K562 (cell line): ENCODE measurements at regions not wholly inside any gene's neighbourhood (a gene's known extent, or its start where the extent isn't known, plus 50 kb on each side); places are given as distances from the start of the nearest gene placed in this dataset.

Experiments
- ATAC-seq: fragments of 200-7000 bp; cut with Tn5 transposase; 3 replicates; pipeline ENCODE4 v1.9.1; 2020; ENCODE audit warnings: moderate library complexity
- BruUV-seq: library from RNA; stranded (reverse); fragments of 400-500 nt; replicated peaks from 2 replicates; lab custom pipeline; 2021; lab: Mats Ljungman, UMichigan
- CTCF ChIA-PET: fragments of 300-600 bp; formaldehyde crosslinking; extraction: SDS; loops from one replicate; lab custom pipeline; 2021; ENCODE audit warnings: low intra/inter-chr PET ratio; lab: Yijun Ruan, JAX
- POLR2A ChIA-PET: fragments of 300-600, 350-650 bp; sonication (Branson Sonifier 250); formaldehyde crosslinking; extraction: SDS; loops from one replicate; lab custom pipeline; 2021; ENCODE audit warnings: antibody characterized with exemption, inconsistent platforms; lab: Yijun Ruan, JAX
- DNase-seq, 4 experiments: peaks; one replicate each; pipeline versions ENCODE4 v3.0.0 to v3.0.0-alpha.2; 2011 to 2018; ENCODE audit warnings: low spot score in 3 of 4, mixed read lengths in 3 of 4; ENCODE audit errors: extremely low read depth in 1 of 4
- FAIRE-seq: peaks from 2 replicates; lab custom pipeline; 2011; peaks lifted over from hg19 to GRCh38; lab: Jason Lieb, UNC
- H2AFZ ChIP-seq: 2 replicates; pipeline ENCODE4 v1.6.0; 2011; ENCODE audit warnings: low read depth, low read length, control low read depth, inconsistent platforms
- H3K27ac ChIP-seq: fragments of 200-600 bp; 3 replicates; pipeline ENCODE4 v1.8.0; 2011; ENCODE audit warnings: low read depth, mild to moderate bottlenecking, control low read depth, inconsistent platforms, low read length, moderate library complexity, mixed read lengths; ENCODE audit errors: extremely low read depth
- H3K27me3 ChIP-seq, 2 experiments: fragments of 300-600 bp in 1 of 2; 2 replicates in 1 of 2; 3 replicates in 1 of 2; pipeline versions ENCODE4 v1.6.0 to v1.8.0; 2011; ENCODE audit warnings: inconsistent platforms in 2 of 2, low read length in 2 of 2, mild to moderate bottlenecking in 1 of 2, mixed read lengths in 1 of 2, moderate library complexity in 1 of 2; ENCODE audit not compliant: control insufficient read depth in 2 of 2, insufficient read depth in 2 of 2
- H3K36me3 ChIP-seq: fragments of 300-600 bp; 3 replicates; pipeline ENCODE4 v1.8.0; 2011; ENCODE audit warnings: mild to moderate bottlenecking, low read length, inconsistent platforms; ENCODE audit not compliant: control insufficient read depth, insufficient read depth
- H3K4me1 ChIP-seq, 2 experiments: fragments of 200-600 bp in 1 of 2; replicated peaks in 1 of 2; 2 replicates in 1 of 2; 3 replicates in 1 of 2; pipeline versions ENCODE4 v1.5.1 to v1.8.0; 2011; ENCODE audit warnings: inconsistent platforms in 2 of 2, low read length in 2 of 2, mild to moderate bottlenecking in 1 of 2, mixed read lengths in 1 of 2, moderate library complexity in 1 of 2; ENCODE audit not compliant: control insufficient read depth in 2 of 2, insufficient read depth in 2 of 2
- H3K4me2 ChIP-seq: 2 replicates; pipeline ENCODE4 v1.6.1; 2011; ENCODE audit warnings: low read length, control low read depth, inconsistent platforms, mixed read lengths; ENCODE audit not compliant: insufficient read depth
- H3K4me3 ChIP-seq: fragments of 200-600 bp; sonication (generic), shearing (Covaris generic); 2 replicates; pipeline ENCODE4 v1.5.1; 2016; ENCODE audit warnings: control low read depth, inconsistent platforms
- H3K79me2 ChIP-seq: fragments of 200-600 bp; 3 replicates; pipeline ENCODE4 v1.8.0; 2011; ENCODE audit warnings: low read length, inconsistent platforms; ENCODE audit not compliant: control insufficient read depth, insufficient read depth
- H3K9ac ChIP-seq, 2 experiments: 2 replicates each; pipeline versions ENCODE4 v1.6.0 to v1.6.1; 2011; ENCODE audit warnings: low read depth in 2 of 2, low read length in 2 of 2, control low read depth in 1 of 2, inconsistent platforms in 1 of 2, mild to moderate bottlenecking in 1 of 2, mixed read lengths in 1 of 2; ENCODE audit not compliant: insufficient read depth in 1 of 2
- H3K9me1 ChIP-seq: one replicate; pipeline ENCODE4 v1.6.0; 2011; ENCODE audit warnings: inconsistent platforms, mild to moderate bottlenecking, low read length, moderate library complexity; ENCODE audit not compliant: control insufficient read depth, insufficient read depth
- H3K9me3 ChIP-seq: replicated peaks from 2 replicates; pipeline ENCODE4 v1.5.1; 2011; ENCODE audit warnings: low read depth, low read length, inconsistent platforms; ENCODE audit not compliant: control insufficient read depth, insufficient read depth
- H4K20me1 ChIP-seq: replicated peaks from 2 replicates; pipeline ENCODE4 v1.6.1; 2011; ENCODE audit warnings: low read length, inconsistent platforms, mixed read lengths; ENCODE audit not compliant: control insufficient read depth, insufficient read depth
- ATF4 ChIP-seq: fragments of 450-650 bp; formaldehyde crosslinking; IDR thresholded peaks from 2 replicates; pipeline ENCODE4 v1.4.0; 2022; ENCODE audit warnings: mild to moderate bottlenecking, moderate library complexity
- BCOR ChIP-seq: fragments of 450-650 bp; IDR thresholded peaks from 2 replicates; pipeline ENCODE4 v1.6.1; 2016
- DLX4 ChIP-seq: fragments of 250-450 bp; sonication (Bioruptor Pico); IDR thresholded peaks from 2 replicates; pipeline ENCODE4 v1.6.1; 2021; ENCODE audit warnings: mild to moderate bottlenecking
- DPF2 ChIP-seq: fragments of 450-650 bp; IDR thresholded peaks from 2 replicates; pipeline ENCODE4 v1.6.1; 2016
- EHMT2 ChIP-seq: fragments of 450-650 bp; IDR thresholded peaks from 2 replicates; pipeline ENCODE4 v1.6.1; 2018; ENCODE audit warnings: antibody characterized with exemption
- EWSR1 ChIP-seq: fragments of 450-650 bp; IDR thresholded peaks from 2 replicates; pipeline ENCODE4 v1.6.1; 2018; ENCODE audit warnings: borderline replicate concordance, mild to moderate bottlenecking, low read depth, moderate library complexity; ENCODE audit not compliant: partially characterized antibody
- MAFK ChIP-seq: IDR thresholded peaks from 2 replicates; pipeline ENCODE4 v1.6.1; 2011; ENCODE audit warnings: low read length, improper control_type of control experiment
- MIER1 ChIP-seq: fragments of 450-650 bp; IDR thresholded peaks from 2 replicates; pipeline ENCODE4 v1.6.1; 2016; ENCODE audit warnings: antibody characterized with exemption, mild to moderate bottlenecking, low read depth
- NFYB ChIP-seq: IDR thresholded peaks from 2 replicates; pipeline ENCODE4 v1.6.1; 2011; ENCODE audit warnings: mild to moderate bottlenecking, moderate library complexity; ENCODE audit not compliant: insufficient read length; ENCODE audit errors: extremely low read depth
- PHTF2 ChIP-seq: fragments of 250-450 bp; sonication (Bioruptor Pico); IDR thresholded peaks from 2 replicates; pipeline ENCODE4 v1.5.0; 2021; ENCODE audit warnings: mild to moderate bottlenecking
- POLR2AphosphoS5 ChIP-seq: IDR thresholded peaks from 2 replicates; pipeline ENCODE4 v1.6.1; 2011; ENCODE audit warnings: mild to moderate bottlenecking, low read depth, low read length, moderate library complexity; ENCODE audit not compliant: control insufficient read depth, insufficient read depth
- RAD51 ChIP-seq: fragments of 450-650 bp; IDR thresholded peaks from 2 replicates; pipeline ENCODE4 v1.7.1; 2016; ENCODE audit warnings: low read depth, mild to moderate bottlenecking, borderline replicate concordance
- SNRNP70 ChIP-seq: fragments of 200-400 bp; formaldehyde crosslinking; optimal IDR thresholded peaks from 2 replicates; pipeline ENCODE3; 2017; ENCODE audit warnings: low read depth, low read length
- TFE3 ChIP-seq: fragments of 450-650 bp; formaldehyde crosslinking; IDR thresholded peaks from 2 replicates; pipeline ENCODE4 v1.4.0; 2020; ENCODE audit warnings: mild to moderate bottlenecking, mixed read lengths
- TRIM24 ChIP-seq, 2 experiments: fragments of 450-650 bp; IDR thresholded peaks; 2 replicates each; pipeline ENCODE4 v1.6.1; 2016
- ZNF134 ChIP-seq: fragments of 250-450 bp; sonication (Bioruptor Pico); conservative IDR thresholded peaks from 2 replicates; pipeline ENCODE4 v1.4.0; 2020
- ZNF395 ChIP-seq: fragments of 200-800 bp; sonication (Bioruptor generic); IDR thresholded peaks from 2 replicates; pipeline ENCODE4 v1.6.1; 2017; ENCODE audit warnings: missing genetic modification characterization, missing compliant biosample characterization
- ZNF766 ChIP-seq: fragments of 200-800 bp; sonication (Bioruptor generic); conservative IDR thresholded peaks from 2 replicates; pipeline ENCODE4 v1.6.1; 2016; ENCODE audit warnings: missing genetic modification characterization, missing compliant biosample characterization
- WGBS: fragments of 100-300 bp; shearing (Covaris generic); methylation state at CpG from one replicate; pipeline ENCODE4 v1.1.6; 2016; ENCODE audit warnings: low coverage, mixed read lengths; ENCODE audit not compliant: insufficient coverage; ENCODE audit errors: missing lambda C conversion rate; 5-methylcytosine and 5-hydroxymethylcytosine counted together
- in situ Hi-C: fragments of 300-500 bp; cut with MboI; formaldehyde crosslinking; loops from 4 replicates; pipeline ENCODE4 v1.15.0; 2018; ENCODE audit warnings: inconsistent platforms, mixed read lengths
- intact Hi-C: fragments of 100-400 bp; cut with micrococcal nuclease; formaldehyde crosslinking; loops from 2 replicates; pipeline ENCODE4 v1.14.2; 2022

- TF ChIP-seq TFE3 (CRISPR knock-in tag) (peak; percentile 95), ZNF766 (CRISPR knock-in tag) (no peak), RAD51 (peak; percentile 69), POLR2AphosphoS5 (no peak), MAFK (no peak), BCOR (no peak), TRIM24 (IDR thresholded peaks at IDR 0.05) (no peak), NFYB (peak; percentile 60), ZNF134 (CRISPR knock-in tag) (no peak)
- TF ChIP-seq, all 486 proteins: peak for 5
These were observed 92.1 kb upstream of the RANBP3L start (continued) for GRCh38 chr5:36393656-36394428.

- no peak overlapping the region for H3K4me2 ChIP-seq
- BruUV-seq: no TSS peak
- CTCF ChIA-PET: no interaction called here
- no peaks in the 10 kb centered on the region for H3K27me3 ChIP-seq
- no peak overlapping the region for H3K27ac ChIP-seq
- H3K79me2 ChIP-seq: no peaks in the 10 kb centered on the region
- no peak overlapping the region for H3K4me3 ChIP-seq
- no peak for FAIRE-seq
- H4K20me1 ChIP-seq: no peaks in the 10 kb centered on the region
- in situ Hi-C loops: no loop called here
- DNase-seq: no peak
- intact Hi-C loops: loop anchor here (5.0 to 10.0 kb wide), 5 partner anchors 83 to 333 kb away; no protein-coding TSS in a partner anchor
- H3K9me1 ChIP-seq: no peaks in the 10 kb centered on the region
- H3K36me3 ChIP-seq: no peaks in the 10 kb centered on the region
- 38% methylated on average over 4 of the region's 4 CpGs for WGBS
- H3K4me1 ChIP-seq: no peaks in the 10 kb centered on the region; a peak in 1 of 5 replicates
- no peaks in the 10 kb centered on the region for H3K9me3 ChIP-seq
- no peak overlapping the region for H3K9ac ChIP-seq
- POLR2A ChIA-PET: no interaction called here
- ATAC-seq: no peak
- no peak overlapping the region for H2AFZ ChIP-seq
- TF ChIP-seq SNRNP70 (no peak), PHTF2 (CRISPR knock-in tag) (no peak), EWSR1 (no peak), EHMT2 (no peak), DLX4 (CRISPR knock-in tag) (no peak), ZNF395 (CRISPR knock-in tag) (no peak), MIER1 (no peak), DPF2 (no peak), ATF4 (CRISPR knock-in tag) (no peak)
These were observed 93.6 kb upstream of the RANBP3L start for GRCh38 chr5:36395260-36395659.
